Tibial nerve (tissue), 4 donors: ENCODE measurements at regions not wholly inside any gene's neighbourhood (a gene's known extent, or its start where the extent isn't known, plus 50 kb on each side); places are given as distances from the start of the nearest gene placed in this dataset.

Experiments
- EP300 ChIP-seq, 2 donors: sonication (generic); formaldehyde crosslinking; IDR thresholded peaks; one replicate each; pipeline ENCODE4 v1.6.1; 2017; ENCODE audit warnings: antibody characterized with exemption in 2 of 2, mild to moderate bottlenecking in 1 of 2
- POLR2A ChIP-seq, 2 donors: fragments of 450-650 bp; IDR thresholded peaks; one replicate each; pipeline ENCODE4 v1.6.1; 2017; ENCODE audit warnings: antibody characterized with exemption in 2 of 2, mild to moderate bottlenecking in 2 of 2, moderate library complexity in 2 of 2
- TF ChIP-seq, protein P1 (sequence below), 5 experiments: fragments of 200-600 bp in 3 of 5; fragments of 450-650 bp in 2 of 5; sonication (generic) in 3 of 5; IDR thresholded peaks; one replicate each; pipeline ENCODE4 v1.5.1; 2016 to 2019; ENCODE audit warnings: antibody characterized with exemption in 5 of 5, mild to moderate bottlenecking in 3 of 5, moderate library complexity in 2 of 5

GRCh38 chr11:81422402-81422801 is 1311.3 kb downstream of the FAM181B start:
- TF ChIP-seq, protein P1, sequence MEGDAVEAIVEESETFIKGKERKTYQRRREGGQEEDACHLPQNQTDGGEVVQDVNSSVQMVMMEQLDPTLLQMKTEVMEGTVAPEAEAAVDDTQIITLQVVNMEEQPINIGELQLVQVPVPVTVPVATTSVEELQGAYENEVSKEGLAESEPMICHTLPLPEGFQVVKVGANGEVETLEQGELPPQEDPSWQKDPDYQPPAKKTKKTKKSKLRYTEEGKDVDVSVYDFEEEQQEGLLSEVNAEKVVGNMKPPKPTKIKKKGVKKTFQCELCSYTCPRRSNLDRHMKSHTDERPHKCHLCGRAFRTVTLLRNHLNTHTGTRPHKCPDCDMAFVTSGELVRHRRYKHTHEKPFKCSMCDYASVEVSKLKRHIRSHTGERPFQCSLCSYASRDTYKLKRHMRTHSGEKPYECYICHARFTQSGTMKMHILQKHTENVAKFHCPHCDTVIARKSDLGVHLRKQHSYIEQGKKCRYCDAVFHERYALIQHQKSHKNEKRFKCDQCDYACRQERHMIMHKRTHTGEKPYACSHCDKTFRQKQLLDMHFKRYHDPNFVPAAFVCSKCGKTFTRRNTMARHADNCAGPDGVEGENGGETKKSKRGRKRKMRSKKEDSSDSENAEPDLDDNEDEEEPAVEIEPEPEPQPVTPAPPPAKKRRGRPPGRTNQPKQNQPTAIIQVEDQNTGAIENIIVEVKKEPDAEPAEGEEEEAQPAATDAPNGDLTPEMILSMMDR (IDR thresholded peaks at IDR 0.05), result no peak
- TF ChIP-seq POLR2A (IDR thresholded peaks at IDR 0.05) (no peak), EP300 (IDR thresholded peaks at IDR 0.05) (no peak)
